Brain pericyte (primary cell): ENCODE measurements at regions not wholly inside any gene's neighbourhood (a gene's known extent, or its start where the extent isn't known, plus 50 kb on each side); places are given as distances from the start of the nearest gene placed in this dataset.
"Not testable (repeated sequence)": the region's sequence is repeated elsewhere in the genome, so short reads cannot be mapped to it uniquely, and the experiment has no call there.

Experiments used
- DNase-seq: peaks from one replicate; pipeline ENCODE4 v3.0.0-alpha.2; 2012; ENCODE audit warnings: low read depth, low spot score

DNA sequence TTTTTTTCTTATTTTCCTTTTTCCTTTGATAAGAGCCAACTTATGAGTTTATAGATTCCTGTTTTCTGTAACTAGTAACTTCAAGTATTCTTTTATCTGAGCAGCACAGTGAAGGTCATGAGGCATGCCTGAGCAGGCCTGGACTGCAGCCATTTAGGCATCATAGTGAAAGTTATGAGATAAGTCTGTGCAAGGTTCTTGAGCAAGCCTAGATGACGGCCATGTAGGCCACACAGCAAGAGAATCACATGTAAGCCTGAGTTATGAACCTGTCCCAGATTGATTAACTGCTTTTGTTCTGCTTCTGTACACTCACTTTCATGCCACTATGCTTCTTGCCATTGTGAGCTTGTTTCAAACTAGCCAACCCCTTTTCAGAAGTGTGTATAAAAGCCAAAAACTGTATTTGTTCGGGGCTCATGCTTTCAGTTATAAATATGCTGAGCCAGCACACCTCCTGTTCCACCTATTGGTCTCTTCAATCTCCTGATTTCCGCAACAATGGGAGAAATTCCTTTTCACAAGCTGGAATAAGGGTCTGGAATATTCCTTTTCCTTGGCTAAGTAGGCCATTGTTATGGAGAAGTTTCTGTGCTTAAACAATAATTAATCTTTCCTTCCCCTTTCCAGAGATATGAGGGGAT, 745.7 kb downstream of the FAM181B start:
- no peak for DNase-seq

DNA sequence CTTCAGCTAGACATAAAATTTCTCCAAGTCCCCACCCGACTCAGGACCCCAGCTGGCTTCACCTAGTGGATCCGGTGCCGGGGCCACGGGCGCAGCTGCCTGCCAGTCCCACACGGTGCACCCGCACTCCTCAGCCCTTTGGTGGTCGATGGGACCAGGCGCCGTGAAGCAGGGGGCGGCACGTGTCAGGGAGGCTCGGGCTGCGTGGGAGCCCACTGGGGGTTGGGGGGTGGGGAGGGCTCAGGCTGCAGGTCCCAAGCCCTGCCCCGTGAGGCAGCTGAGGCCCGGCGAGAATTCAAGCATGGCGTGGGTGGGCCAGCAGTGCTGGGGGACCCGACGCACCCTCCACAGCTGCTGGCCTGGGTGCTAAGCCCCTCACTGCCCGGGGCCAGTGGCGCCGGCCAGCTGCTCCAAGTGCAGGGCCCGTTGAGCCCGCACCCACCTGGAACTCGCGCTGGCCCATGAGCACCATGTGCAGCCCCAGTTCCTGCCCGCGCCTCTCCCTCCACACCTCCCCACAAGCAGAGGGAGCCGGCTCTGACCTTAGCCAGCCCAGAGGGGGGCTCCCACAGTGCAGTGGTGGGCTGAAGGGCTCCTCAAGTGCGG, 747.0 kb downstream of the FAM181B start:
- no peak for DNase-seq

- DNase-seq: no peak
Observed at GRCh38 chr11:81979448-81979847, 754.2 kb downstream of the FAM181B start.

GRCh38 chr11:81975261-81975900, 758.3 kb downstream of the FAM181B start:
- DNase-seq: no peak

- DNase-seq: no peak
Observed at GRCh38 chr11:81970886-81971285, 762.8 kb downstream of the FAM181B start.

GRCh38 chr11:81967242-81967641, 766.4 kb downstream of the FAM181B start:
- no peak for DNase-seq

GRCh38 chr11:81966340-81966739, 767.3 kb downstream of the FAM181B start:
- no peak for DNase-seq

GRCh38 chr11:81963018-81963417, 770.6 kb downstream of the FAM181B start:
- no peak for DNase-seq

DNA sequence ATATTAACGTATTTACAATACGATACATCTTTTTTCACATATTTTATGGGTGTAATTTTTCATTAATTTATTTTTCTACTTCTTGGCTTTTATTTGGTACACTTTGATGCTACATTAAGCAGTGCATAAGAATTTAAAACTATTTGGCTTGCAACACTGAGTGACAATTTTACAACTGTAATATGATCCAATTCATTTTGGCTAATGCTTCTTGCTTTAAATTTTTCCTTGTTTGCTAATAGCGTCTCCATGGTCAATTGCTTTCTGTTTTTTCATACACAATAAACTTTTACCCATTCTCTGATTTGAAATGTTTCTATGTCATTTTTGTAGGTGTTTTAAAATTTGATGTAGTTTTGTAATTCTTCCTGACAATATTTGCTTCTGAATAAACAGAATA, 773.2 kb downstream of the FAM181B start:
- DNase-seq: no peak

GRCh38 chr11:81959341-81959740, 774.3 kb downstream of the FAM181B start:
- no peak for DNase-seq

- not testable (repeated sequence) for DNase-seq
Observed at GRCh38 chr11:81954301-81954700, 779.4 kb downstream of the FAM181B start.

DNA sequence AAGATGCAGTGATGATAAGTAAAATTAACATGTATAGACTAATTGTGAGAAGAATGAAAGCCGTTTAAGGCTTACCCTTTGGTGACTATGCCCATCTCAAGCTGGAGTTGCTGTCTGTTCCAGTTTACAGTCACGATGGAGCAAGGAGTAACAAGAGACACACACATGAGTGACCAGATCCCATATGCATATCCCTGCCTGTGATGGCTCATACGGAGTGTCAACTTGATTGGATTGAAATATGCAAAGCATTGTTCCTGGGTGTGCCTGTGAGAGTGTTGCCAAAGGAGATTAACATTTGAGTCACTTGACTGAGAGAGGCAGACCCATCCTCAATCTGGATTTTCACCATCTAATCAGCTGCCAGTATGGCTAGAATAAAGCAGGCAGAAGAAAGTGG, 786.8 kb downstream of the FAM181B start:
- DNase-seq: no peak

GRCh38 chr11:81942646-81943045, 791.0 kb downstream of the FAM181B start:
- no peak for DNase-seq

DNA sequence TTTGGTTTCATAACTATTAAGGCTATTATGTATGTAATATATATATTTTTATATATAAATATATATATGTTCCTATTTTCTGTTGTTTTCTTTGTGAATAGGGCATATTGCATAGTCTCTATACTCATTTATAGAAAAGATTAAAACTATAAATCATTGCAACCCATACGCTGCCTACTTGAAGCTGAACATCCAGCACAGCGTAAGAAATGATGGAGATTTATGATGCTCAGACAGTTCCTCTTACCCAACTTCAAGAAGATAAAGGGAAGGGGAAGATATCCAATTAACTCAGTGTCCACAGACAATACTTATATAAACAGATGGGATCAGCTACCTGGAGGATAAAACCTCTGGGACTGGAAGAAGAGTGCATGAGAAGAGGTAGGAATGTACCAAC, 791.7 kb downstream of the FAM181B start:
- DNase-seq: no peak

GRCh38 chr11:81932303-81932702, 801.4 kb downstream of the FAM181B start:
- no peak for DNase-seq

DNA sequence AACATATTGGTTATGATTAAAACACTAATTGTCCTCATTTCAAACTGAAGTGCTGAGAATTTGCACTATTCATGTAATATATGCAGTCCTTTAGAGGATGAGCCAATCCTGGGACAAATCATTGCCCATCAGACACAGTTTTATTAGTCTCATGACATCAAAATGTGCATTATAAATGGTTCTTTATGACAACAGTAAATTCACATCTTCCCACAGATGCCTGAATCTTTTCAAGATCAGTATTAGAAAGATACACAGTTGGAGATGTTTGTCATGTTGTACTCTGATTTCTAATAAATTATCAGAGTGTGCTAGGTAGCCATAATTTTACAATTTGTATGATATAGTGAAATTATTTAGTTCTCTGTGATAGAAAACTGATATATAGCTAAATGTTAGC, 813.5 kb downstream of the FAM181B start:
- no peak for DNase-seq

GRCh38 chr11:81916451-81916850, 817.2 kb downstream of the FAM181B start:
- DNase-seq: no peak

DNA sequence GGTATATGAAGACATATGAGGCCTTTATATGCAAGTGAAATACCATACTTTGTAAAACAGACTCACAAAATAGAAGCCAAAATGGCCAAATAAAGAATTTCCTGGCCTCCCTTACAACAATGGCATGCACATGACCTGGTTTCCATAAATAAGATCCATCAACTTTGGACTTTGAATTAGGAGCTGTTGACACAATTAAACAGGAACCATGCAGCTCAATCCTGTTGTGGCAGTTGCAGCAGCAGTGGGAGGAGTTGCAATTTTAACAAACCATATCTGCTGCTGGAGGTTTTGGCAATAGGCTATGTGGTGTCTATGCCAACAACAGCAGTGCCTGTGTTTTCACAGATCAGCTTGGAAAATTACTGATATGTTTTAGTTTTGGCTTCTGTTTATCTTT, 818.6 kb downstream of the FAM181B start:
- peak; percentile 11 for DNase-seq

- no peak for DNase-seq
Observed at GRCh38 chr11:81913793-81914192, 819.9 kb downstream of the FAM181B start.

DNA sequence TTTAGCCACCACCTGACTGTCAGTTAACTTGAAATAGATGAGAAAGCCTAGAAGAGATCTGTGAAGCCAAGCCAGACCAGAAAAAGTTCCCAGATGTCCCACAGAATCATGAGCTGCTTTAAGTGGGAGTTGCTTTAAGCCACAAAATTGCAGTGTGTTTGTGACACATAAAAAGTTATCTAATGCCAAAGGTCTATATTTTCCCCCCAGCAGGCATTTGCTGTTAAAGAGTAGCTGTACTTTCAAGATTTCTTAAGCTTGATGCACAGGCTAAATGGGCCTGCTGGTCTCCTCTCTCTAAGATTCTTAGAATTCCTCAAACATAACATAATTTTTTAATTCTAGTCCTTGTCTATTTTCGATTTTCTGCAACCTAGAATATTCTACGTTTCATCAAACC, 825.7 kb downstream of the FAM181B start:
- no peak for DNase-seq

GRCh38 chr11:81899156-81899555, 834.5 kb downstream of the FAM181B start:
- no peak for DNase-seq

DNA sequence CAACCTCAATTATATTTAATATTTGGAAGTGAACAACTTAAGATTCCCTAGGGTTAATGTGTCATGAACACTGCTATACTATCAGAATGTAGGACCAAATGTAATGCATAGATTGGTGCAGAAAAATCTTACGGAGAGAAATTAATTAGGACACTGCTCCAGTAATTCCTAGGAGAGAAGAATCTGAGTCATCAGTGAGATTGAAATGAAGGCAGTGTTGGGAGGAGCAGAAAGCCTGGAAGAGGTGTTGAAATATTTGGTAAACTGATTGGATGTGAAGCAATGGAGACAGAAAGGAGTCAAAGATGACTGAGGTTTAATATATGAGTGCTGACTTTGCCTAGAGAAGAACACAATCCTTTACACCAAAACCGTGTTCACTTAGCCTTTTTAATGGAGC, 836.0 kb downstream of the FAM181B start:
- no peak for DNase-seq

GRCh38 chr11:81895258-81895657, 838.4 kb downstream of the FAM181B start:
- no peak for DNase-seq
